WTC11 (cell line): ENCODE measurements at regions not wholly inside any gene's neighbourhood (a gene's known extent, or its start where the extent isn't known, plus 50 kb on each side); places are given as distances from the start of the nearest gene placed in this dataset.

Experiments used
- ATAC-seq: fragments of 200-7000 bp; cut with Tn5 transposase; 2 replicates; pipeline ENCODE4 v1.10.0; 2021; ENCODE audit warnings: mild to moderate bottlenecking, moderate library complexity
- CTCF ChIA-PET: fragments of 300-600 bp; sonication (Branson Sonifier 250); formaldehyde crosslinking; loops from one replicate; lab custom pipeline; 2021; ENCODE audit warnings: antibody characterized with exemption; lab: Charles Lee
- POLR2A ChIA-PET: fragments of 350-600 bp; sonication (Branson Sonifier 250); formaldehyde crosslinking; loops from one replicate; lab custom pipeline; 2021; ENCODE audit warnings: antibody characterized with exemption; lab: Charles Lee
- DNase-seq: peaks from one replicate; pipeline ENCODE4 v3.0.0; 2021; ENCODE audit warnings: low spot score
- H3K27ac Mint-ChIP-seq: 2 replicates; pipeline ENCODE4 v1.8.0; 2021; ENCODE audit warnings: mixed read lengths
- H3K27me3 Mint-ChIP-seq: 2 replicates; pipeline ENCODE4 v1.8.0; 2021; ENCODE audit warnings: low read depth, mild to moderate bottlenecking, moderate library complexity, mixed read lengths
- H3K36me3 Mint-ChIP-seq: 2 replicates; pipeline ENCODE4 v1.8.0; 2021; ENCODE audit warnings: mixed read lengths
- H3K4me1 Mint-ChIP-seq: 2 replicates; pipeline ENCODE4 v1.8.0; 2022; ENCODE audit warnings: mixed read lengths
- H3K4me3 Mint-ChIP-seq: 2 replicates; pipeline ENCODE4 v1.8.0; 2021; ENCODE audit warnings: mild to moderate bottlenecking, moderate library complexity, mixed read lengths
- H3K9me3 Mint-ChIP-seq: 2 replicates; pipeline ENCODE4 v1.8.0; 2021; ENCODE audit warnings: mixed read lengths
- AFF4 ChIP-seq: sonication (generic); formaldehyde crosslinking; IDR thresholded peaks from 2 replicates; pipeline ENCODE4 v1.8.1; 2023; ENCODE audit warnings: mild to moderate bottlenecking, missing genetic modification reagents, borderline replicate concordance
- CBFB ChIP-seq: sonication (generic); formaldehyde crosslinking; IDR thresholded peaks from 2 replicates; pipeline ENCODE4 v1.8.1; 2022; ENCODE audit warnings: mild to moderate bottlenecking, low read depth, missing genetic modification reagents
- ERG ChIP-seq: fragments of 250-450 bp; sonication (Bioruptor Pico); IDR thresholded peaks from 2 replicates; pipeline ENCODE4 v1.8.0; 2021; ENCODE audit warnings: mild to moderate bottlenecking
- MLX ChIP-seq: sonication (generic); formaldehyde crosslinking; IDR thresholded peaks from 2 replicates; pipeline ENCODE4 v1.8.1; 2023; ENCODE audit warnings: mild to moderate bottlenecking, missing genetic modification reagents, moderate library complexity
- MXD4 ChIP-seq: fragments of 250-450 bp; sonication (Bioruptor Pico); IDR thresholded peaks from 2 replicates; pipeline ENCODE4 v1.8.0; 2021; ENCODE audit warnings: mild to moderate bottlenecking, moderate library complexity, borderline replicate concordance
- MYBL2 ChIP-seq: sonication (generic); formaldehyde crosslinking; IDR thresholded peaks from 2 replicates; pipeline ENCODE4 v1.8.1; 2023; ENCODE audit warnings: mild to moderate bottlenecking, moderate library complexity, missing genetic modification reagents
- NFE2L1 ChIP-seq: sonication (generic); formaldehyde crosslinking; IDR thresholded peaks from 2 replicates; pipeline ENCODE4 v1.8.1; 2023; ENCODE audit warnings: missing genetic modification reagents
- NFYB ChIP-seq: sonication (generic); formaldehyde crosslinking; conservative IDR thresholded peaks from 2 replicates; pipeline ENCODE4 v1.8.0; 2022; ENCODE audit warnings: low read depth, missing genetic modification reagents
- NR3C1 ChIP-seq: sonication (generic); formaldehyde crosslinking; conservative IDR thresholded peaks from 2 replicates; pipeline ENCODE4 v1.8.1; 2023; ENCODE audit warnings: low read depth, mild to moderate bottlenecking, missing genetic modification reagents
- SOX15 ChIP-seq: fragments of 250-450 bp; sonication (Bioruptor Pico); IDR thresholded peaks from 2 replicates; pipeline ENCODE4 v1.9.0; 2021; ENCODE audit warnings: mild to moderate bottlenecking
- SP1 ChIP-seq: sonication (generic); formaldehyde crosslinking; conservative IDR thresholded peaks from 2 replicates; pipeline ENCODE4 v1.8.1; 2022; ENCODE audit warnings: missing genetic modification reagents
- TCF7 ChIP-seq: sonication (generic); formaldehyde crosslinking; IDR thresholded peaks from 2 replicates; pipeline ENCODE4 v1.8.0; 2022; ENCODE audit warnings: mild to moderate bottlenecking, low read depth, missing genetic modification reagents, moderate library complexity
- TEAD4 ChIP-seq: sonication (generic); formaldehyde crosslinking; IDR thresholded peaks from 2 replicates; pipeline ENCODE4 v1.8.0; 2022; ENCODE audit warnings: mild to moderate bottlenecking, missing genetic modification reagents
- TP53 ChIP-seq: sonication (generic); formaldehyde crosslinking; IDR thresholded peaks from 2 replicates; pipeline ENCODE4 v1.8.1; 2023; ENCODE audit warnings: mild to moderate bottlenecking, missing genetic modification reagents
- USF1 ChIP-seq: sonication (generic); formaldehyde crosslinking; IDR thresholded peaks from 2 replicates; pipeline ENCODE4 v1.8.0; 2022; ENCODE audit warnings: mild to moderate bottlenecking, missing genetic modification reagents
- ZBTB21 ChIP-seq: sonication (generic); formaldehyde crosslinking; IDR thresholded peaks from 2 replicates; pipeline ENCODE4 v1.8.1; 2023; ENCODE audit warnings: mild to moderate bottlenecking, missing genetic modification reagents, borderline replicate concordance
- ZMAT4 ChIP-seq: fragments of 250-450 bp; sonication (Bioruptor Pico); IDR thresholded peaks from 2 replicates; pipeline ENCODE4 v1.9.0; 2021; ENCODE audit warnings: mild to moderate bottlenecking
- ZNF263 ChIP-seq: sonication (generic); formaldehyde crosslinking; IDR thresholded peaks from 2 replicates; pipeline ENCODE4 v1.8.1; 2022; ENCODE audit warnings: low read depth, mild to moderate bottlenecking, moderate library complexity, missing genetic modification reagents
- ZNF396 ChIP-seq: fragments of 250-450 bp; sonication (Bioruptor Pico); IDR thresholded peaks from 2 replicates; pipeline ENCODE4 v1.8.0; 2021; ENCODE audit warnings: mild to moderate bottlenecking, moderate library complexity, borderline replicate concordance
- ZNF512 ChIP-seq: sonication (generic); formaldehyde crosslinking; IDR thresholded peaks from 2 replicates; pipeline ENCODE4 v1.8.1; 2022; ENCODE audit warnings: missing genetic modification reagents, borderline replicate concordance
- ZNF532 ChIP-seq: fragments of 250-450 bp; sonication (Bioruptor Pico); IDR thresholded peaks from 2 replicates; pipeline ENCODE4 v1.9.0; 2021; ENCODE audit warnings: mild to moderate bottlenecking, borderline replicate concordance

- TF ChIP-seq ZMAT4, result no peak
- no peak for TF ChIP-seq MLX
- no peak for TF ChIP-seq MXD4 (CRISPR knock-in tag)
- TF ChIP-seq TEAD4 (CRISPR knock-in tag), result no peak
- TF ChIP-seq ZBTB21 (CRISPR knock-in tag), result no peak
- no peak for TF ChIP-seq MYBL2 (CRISPR knock-in tag)
- TF ChIP-seq SOX15 (CRISPR knock-in tag), result no peak
- no peak for TF ChIP-seq NFYB
- TF ChIP-seq AFF4 (CRISPR knock-in tag), result no peak
- TF ChIP-seq NR3C1, result no peak
- TF ChIP-seq ZNF532 (CRISPR knock-in tag), result no peak
- ATAC-seq, result no peak
- H3K4me1 Mint-ChIP-seq, result no peaks in the 10 kb centered on the region
- no peak overlapping the region for H3K27ac Mint-ChIP-seq
- no peaks in the 10 kb centered on the region for H3K27me3 Mint-ChIP-seq
- no peak overlapping the region for H3K4me3 Mint-ChIP-seq
- no peaks in the 10 kb centered on the region for H3K36me3 Mint-ChIP-seq
- POLR2A ChIA-PET, result no interaction called here
- no peak for DNase-seq
- H3K9me3 Mint-ChIP-seq, result no peaks in the 10 kb centered on the region
- CTCF ChIA-PET, result no interaction called here
Observed at GRCh38 chr18:29307982-29308381, 1131.1 kb upstream of the CDH2 start.

GRCh38 chr18:29307231-29307630 lies 1130.3 kb upstream of the CDH2 start:
- ChIA-PET CTCF (no interaction called here), POLR2A (no interaction called here)
- Mint-ChIP-seq H3K9me3 (no peaks in the 10 kb centered on the region), H3K4me3 (no peak overlapping the region), H3K4me1 (no peaks in the 10 kb centered on the region), H3K36me3 (no peaks in the 10 kb centered on the region), H3K27ac (no peak overlapping the region), H3K27me3 (no peaks in the 10 kb centered on the region)
- no peak for ATAC-seq
- no peak for DNase-seq
- no peak for TF ChIP-seq NFE2L1 (CRISPR knock-in tag)
- no peak for TF ChIP-seq ZNF512
- TF ChIP-seq TP53, result no peak
- TF ChIP-seq TCF7 (CRISPR knock-in tag), result no peak
- no peak for TF ChIP-seq ZNF396 (CRISPR knock-in tag)
- TF ChIP-seq ERG (CRISPR knock-in tag), result no peak
- TF ChIP-seq ZNF263 (CRISPR knock-in tag), result no peak
- no peak for TF ChIP-seq SP1 (CRISPR knock-in tag)
- TF ChIP-seq CBFB (CRISPR knock-in tag), result no peak
- TF ChIP-seq USF1 (CRISPR knock-in tag), result no peak
